ENCODE measurements at regions not wholly inside any gene's neighbourhood (a gene's known extent, or its start where the extent isn't known, plus 50 kb on each side); places are given as distances from the start of the nearest gene placed in this dataset.

GRCh38 chr14:95466506-95466905, 49.9 kb downstream of the SYNE3 start:
- TF ChIP-seq, protein P1, sequence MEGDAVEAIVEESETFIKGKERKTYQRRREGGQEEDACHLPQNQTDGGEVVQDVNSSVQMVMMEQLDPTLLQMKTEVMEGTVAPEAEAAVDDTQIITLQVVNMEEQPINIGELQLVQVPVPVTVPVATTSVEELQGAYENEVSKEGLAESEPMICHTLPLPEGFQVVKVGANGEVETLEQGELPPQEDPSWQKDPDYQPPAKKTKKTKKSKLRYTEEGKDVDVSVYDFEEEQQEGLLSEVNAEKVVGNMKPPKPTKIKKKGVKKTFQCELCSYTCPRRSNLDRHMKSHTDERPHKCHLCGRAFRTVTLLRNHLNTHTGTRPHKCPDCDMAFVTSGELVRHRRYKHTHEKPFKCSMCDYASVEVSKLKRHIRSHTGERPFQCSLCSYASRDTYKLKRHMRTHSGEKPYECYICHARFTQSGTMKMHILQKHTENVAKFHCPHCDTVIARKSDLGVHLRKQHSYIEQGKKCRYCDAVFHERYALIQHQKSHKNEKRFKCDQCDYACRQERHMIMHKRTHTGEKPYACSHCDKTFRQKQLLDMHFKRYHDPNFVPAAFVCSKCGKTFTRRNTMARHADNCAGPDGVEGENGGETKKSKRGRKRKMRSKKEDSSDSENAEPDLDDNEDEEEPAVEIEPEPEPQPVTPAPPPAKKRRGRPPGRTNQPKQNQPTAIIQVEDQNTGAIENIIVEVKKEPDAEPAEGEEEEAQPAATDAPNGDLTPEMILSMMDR (conservative IDR thresholded peaks at IDR 0.05): no peak
- no peak overlapping the region for H3K27ac ChIP-seq

- H3K27ac ChIP-seq: no peak overlapping the region
- TF ChIP-seq, protein P1 (conservative IDR thresholded peaks at IDR 0.05): no peak
Observed at GRCh38 chr14:95465936-95466335, 50.5 kb downstream of the SYNE3 start.

GRCh38 chr14:95465358-95465757, 51.1 kb downstream of the SYNE3 start:
- no peak overlapping the region for H3K27ac ChIP-seq

GRCh38 chr14:95464514-95464913, 51.9 kb downstream of the SYNE3 start:
- H3K27ac ChIP-seq: peak overlapping the region; percentile 70
- TF ChIP-seq, protein P1 (conservative IDR thresholded peaks at IDR 0.05): no peak

More at GRCh38 chr14:95465358-95465757, 51.1 kb downstream of the SYNE3 start:
- TF ChIP-seq, protein P1 (conservative IDR thresholded peaks at IDR 0.05): no peak

DNA sequence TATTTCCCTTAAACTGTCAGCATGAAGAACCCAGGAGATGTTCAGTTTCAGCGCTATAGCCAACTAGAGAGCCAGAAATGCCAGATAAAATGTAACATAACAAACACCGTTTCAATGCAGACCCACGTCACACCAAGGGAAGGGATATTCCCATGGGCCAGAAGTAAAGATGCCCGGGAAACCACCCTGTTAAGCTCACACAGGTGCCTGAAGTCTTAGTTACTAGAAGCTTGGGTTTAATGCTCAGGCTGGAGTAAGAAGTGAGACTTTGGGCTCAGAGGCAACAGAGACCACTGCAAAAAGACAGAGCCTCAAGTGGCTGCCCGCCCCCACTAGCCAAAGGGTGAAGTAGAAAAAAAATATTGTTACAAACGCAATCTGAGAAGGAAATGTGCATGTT, 52.3 kb downstream of the SYNE3 start:
- TF ChIP-seq, protein P1 (conservative IDR thresholded peaks at IDR 0.05): no peak
- peak overlapping the region; percentile 70 for H3K27ac ChIP-seq

GRCh38 chr14:95463171-95463901, 53.1 kb downstream of the SYNE3 start:
- peak overlapping the region; percentile 70 for H3K27ac ChIP-seq
- TF ChIP-seq, protein P1 (conservative IDR thresholded peaks at IDR 0.05): no peak

DNA sequence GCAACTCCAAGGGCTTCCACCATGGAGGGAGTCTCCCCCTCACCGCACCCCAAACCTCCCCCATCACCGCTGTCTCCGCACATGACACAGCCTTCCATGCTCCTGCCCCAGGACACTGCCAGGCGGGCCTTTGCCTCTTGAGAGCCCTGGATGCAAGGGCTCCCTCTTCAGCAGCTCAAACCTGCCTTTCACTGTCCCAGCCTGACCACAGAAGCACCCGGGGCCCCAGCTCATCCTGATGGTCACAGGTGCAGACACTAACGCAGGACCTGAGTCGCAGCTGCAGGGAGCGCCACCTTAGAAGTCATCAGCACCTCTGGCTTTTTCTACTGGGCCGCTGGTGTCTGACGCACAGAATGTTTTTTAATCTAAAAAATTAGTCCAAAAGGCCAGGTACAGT, 54.0 kb downstream of the SYNE3 start:
- H3K27ac ChIP-seq: peak overlapping the region; percentile 70
- TF ChIP-seq, protein P1 (conservative IDR thresholded peaks at IDR 0.05): no peak

All from VCaP (cell line).